HCT116 (cell line): ENCODE measurements at regions not wholly inside any gene's neighbourhood (a gene's known extent, or its start where the extent isn't known, plus 50 kb on each side); places are given as distances from the start of the nearest gene placed in this dataset.

Experiments used
- ATAC-seq: fragments of 200-7000 bp; cut with Tn5 transposase; 2 replicates; pipeline ENCODE4 v1.9.1; 2020; ENCODE audit warnings: mild to moderate bottlenecking, moderate library complexity
- BruUV-seq: library from RNA; stranded (reverse); fragments of 400-500 nt; replicated peaks from 2 replicates; lab custom pipeline; 2021; lab: Mats Ljungman, UMichigan
- CTCF ChIA-PET: fragments of 300-600 bp; sonication (Branson Sonifier 250); formaldehyde crosslinking; loops from one replicate; lab custom pipeline; 2021; ENCODE audit warnings: antibody characterized with exemption; lab: Charles Lee
- POLR2A ChIA-PET: fragments of 300-600, 350-600 bp; sonication (Branson Sonifier 250); formaldehyde crosslinking; loops from one replicate; lab custom pipeline; 2021; ENCODE audit warnings: antibody characterized with exemption; lab: Charles Lee
- RAD21 ChIA-PET, 2 experiments: fragments of 300-600 bp; sonication (Branson Sonifier 250); formaldehyde crosslinking; loops; one replicate each; lab custom pipeline; 2023; ENCODE audit warnings: low total read pairs in 2 of 2; ENCODE audit not compliant: uncharacterized antibody in 2 of 2, unreplicated experiment in 2 of 2, low non-redundant PET in 1 of 2; lab: Charles Lee
- DNase-seq: peaks from one replicate; pipeline ENCODE4 v3.0.0-alpha.2; 2010; ENCODE audit warnings: low read depth, low spot score
- H2AFZ ChIP-seq: fragments of 200-600 bp; shearing (Covaris generic), sonication (generic); 2 replicates; pipeline ENCODE4 v1.6.1; 2017; ENCODE audit warnings: low read depth, mixed run types, mixed read lengths, antibody characterized with exemption, low read length; ENCODE audit not compliant: poor library complexity, severe bottlenecking
- H3K27ac ChIP-seq: 2 replicates; pipeline ENCODE4 v1.5.1; 2012; ENCODE audit warnings: low read depth, low read length
- H3K27me3 ChIP-seq: fragments of 200-600 bp; sonication (generic); 2 replicates; pipeline ENCODE4 v1.6.1; 2016; ENCODE audit warnings: mixed run types, low read length, mixed read lengths; ENCODE audit not compliant: insufficient read depth
- H3K36me3 ChIP-seq, 2 experiments: fragments of 200-500 bp in 1 of 2; fragments of 200-600 bp in 1 of 2; sonication (Bioruptor generic) in 1 of 2; sonication (generic) in 1 of 2; 2 replicates each; pipeline versions ENCODE4 v1.5.1 to v1.6.1; 2014 to 2016; ENCODE audit warnings: low read length in 2 of 2, inconsistent platforms in 1 of 2, mixed read lengths in 1 of 2, mixed run types in 1 of 2; ENCODE audit not compliant: insufficient read depth in 2 of 2, control insufficient read depth in 1 of 2
- H3K4me1 ChIP-seq, 2 experiments: fragments of 200-600 bp in 1 of 2; sonication (generic) in 1 of 2; 2 replicates each; pipeline versions ENCODE4 v1.5.1 to v1.6.1; 2012 to 2017; ENCODE audit warnings: low read length in 2 of 2, inconsistent platforms in 1 of 2, mild to moderate bottlenecking in 1 of 2, mixed read lengths in 1 of 2, mixed run types in 1 of 2, moderate library complexity in 1 of 2; ENCODE audit not compliant: insufficient read depth in 2 of 2, control insufficient read depth in 1 of 2
- H3K4me2 ChIP-seq: fragments of 200-600 bp; sonication (generic); 2 replicates; pipeline ENCODE4 v1.6.1; 2017; ENCODE audit warnings: mixed run types, low read length, mixed read lengths
- H3K4me3 ChIP-seq, 2 experiments: fragments of 200-600 bp in 1 of 2; sonication (generic) in 1 of 2; replicated peaks in 1 of 2; 2 replicates each; pipeline ENCODE4 v1.5.1; 2011 to 2016; ENCODE audit warnings: low read length in 2 of 2, control low read depth in 1 of 2, low read depth in 1 of 2, mild to moderate bottlenecking in 1 of 2, mixed read lengths in 1 of 2, mixed run types in 1 of 2
- H3K79me2 ChIP-seq: fragments of 200-600 bp; sonication (generic); 2 replicates; pipeline ENCODE4 v1.6.1; 2017; ENCODE audit warnings: mild to moderate bottlenecking, mixed run types, low read length, moderate library complexity, mixed read lengths; ENCODE audit not compliant: insufficient read depth
- H3K9ac ChIP-seq: fragments of 200-600 bp; sonication (generic); 2 replicates; pipeline ENCODE4 v1.6.1; 2016; ENCODE audit warnings: low read length, mixed read lengths
- H3K9me2 ChIP-seq: fragments of 200-600 bp; sonication (generic), shearing (Covaris generic); 2 replicates; pipeline ENCODE4 v1.6.1; 2017; ENCODE audit warnings: mixed run types, mild to moderate bottlenecking, moderate library complexity; ENCODE audit not compliant: insufficient read depth
- H3K9me3 ChIP-seq, 2 experiments: fragments of 200-500 bp in 1 of 2; fragments of 200-600 bp in 1 of 2; sonication (Bioruptor generic) in 1 of 2; sonication (generic) in 1 of 2; 2 replicates each; pipeline ENCODE4 v1.6.1; 2014 to 2017; ENCODE audit warnings: low read length in 2 of 2, mixed read lengths in 2 of 2, inconsistent platforms in 1 of 2, low read depth in 1 of 2, mild to moderate bottlenecking in 1 of 2, mixed run types in 1 of 2, moderate library complexity in 1 of 2; ENCODE audit not compliant: control insufficient read depth in 1 of 2, insufficient read depth in 1 of 2
- H4K20me1 ChIP-seq: fragments of 200-600 bp; sonication (generic), shearing (Covaris generic); 2 replicates; pipeline ENCODE4 v1.6.1; 2017; ENCODE audit warnings: mixed run types, mild to moderate bottlenecking, moderate library complexity; ENCODE audit not compliant: insufficient read depth
- ATF3 ChIP-seq: IDR thresholded peaks from 2 replicates; pipeline ENCODE4 v1.6.1; 2012
- CBX3 ChIP-seq: IDR thresholded peaks from 2 replicates; pipeline ENCODE4 v1.6.1; 2012; ENCODE audit warnings: low read depth
- CEBPB ChIP-seq: IDR thresholded peaks from 2 replicates; pipeline ENCODE4 v1.6.1; 2012; ENCODE audit warnings: low read depth
- CTCF ChIP-seq, 3 experiments: fragments of 200-600 bp in 1 of 3; sonication (generic) in 1 of 3; IDR thresholded peaks in 2 of 3; conservative IDR thresholded peaks in 1 of 3; 2 replicates each; pipeline ENCODE4 v1.5.1; 2012 to 2017; ENCODE audit warnings: low read depth in 2 of 3, low read length in 2 of 3, antibody characterized with exemption in 1 of 3, borderline replicate concordance in 1 of 3, control low read depth in 1 of 3, mild to moderate bottlenecking in 1 of 3, mixed read lengths in 1 of 3, mixed run types in 1 of 3, moderate library complexity in 1 of 3; ENCODE audit not compliant: insufficient read depth in 1 of 3
- EGR1 ChIP-seq: IDR thresholded peaks from 2 replicates; pipeline ENCODE4 v1.6.1; 2012; ENCODE audit warnings: low read depth
- FOSL1 ChIP-seq: IDR thresholded peaks from 2 replicates; pipeline ENCODE4 v1.6.1; 2012; ENCODE audit warnings: low read depth
- POLR2A ChIP-seq: IDR thresholded peaks from 2 replicates; pipeline ENCODE4 v1.7.0; 2011; ENCODE audit warnings: borderline replicate concordance; ENCODE audit not compliant: insufficient read depth, insufficient read length; ENCODE audit errors: extremely low read depth
- REST ChIP-seq: IDR thresholded peaks from 2 replicates; pipeline ENCODE4 v1.6.1; 2012; ENCODE audit warnings: low read depth
- SIN3A ChIP-seq: IDR thresholded peaks from 2 replicates; pipeline ENCODE4 v1.6.1; 2012; ENCODE audit warnings: low read depth
- SP1 ChIP-seq: IDR thresholded peaks from 2 replicates; pipeline ENCODE4 v1.6.1; 2012; ENCODE audit warnings: low read depth
- SRF ChIP-seq: IDR thresholded peaks from 2 replicates; pipeline ENCODE4 v1.6.1; 2012; ENCODE audit warnings: low read depth
- TCF7L2 ChIP-seq: IDR thresholded peaks from 2 replicates; pipeline ENCODE4 v1.7.0; 2011; ENCODE audit warnings: borderline replicate concordance, inconsistent platforms; ENCODE audit not compliant: insufficient read depth, insufficient read length; ENCODE audit errors: extremely low read depth
- YY1 ChIP-seq: IDR thresholded peaks from 2 replicates; pipeline ENCODE4 v1.6.1; 2011; ENCODE audit warnings: low read length, low read depth, moderate library complexity, mild to moderate bottlenecking; ENCODE audit not compliant: insufficient replicate concordance; ENCODE audit errors: extremely low read depth
- ZNF274 ChIP-seq: fragments of 200-500 bp; sonication (Bioruptor generic); IDR thresholded peaks from 2 replicates; pipeline ENCODE4 v1.6.1; 2014; ENCODE audit warnings: mild to moderate bottlenecking, low read depth, low read length, inconsistent platforms
- intact Hi-C: fragments of 100-400 bp; cut with micrococcal nuclease; formaldehyde crosslinking; loops from 2 replicates; pipeline ENCODE4 v1.10.0; 2022

- RAD21 ChIA-PET, result no interaction called here
- Histone ChIP-seq H3K9me3 (no peaks in the 10 kb centered on the region), H3K27ac (no peak overlapping the region), H3K9ac (no peak overlapping the region), H3K4me3 (no peak overlapping the region), H3K4me1 (no peaks in the 10 kb centered on the region), H3K36me3 (no peaks in the 10 kb centered on the region), H3K27me3 (peaks cover 43% of the 10 kb centered on the region), H3K4me2 (no peak overlapping the region), H3K79me2 (no peaks in the 10 kb centered on the region), H4K20me1 (no peaks in the 10 kb centered on the region), H2AFZ (no peak overlapping the region), H3K9me2 (no peaks in the 10 kb centered on the region)
- POLR2A ChIA-PET, result no interaction called here
- intact Hi-C loops, result no loop called here
- no peak for TF ChIP-seq SP1
- TF ChIP-seq CBX3, result no peak
- TF ChIP-seq FOSL1, result no peak
- TF ChIP-seq REST, result no peak
- no peak for TF ChIP-seq TCF7L2
- TF ChIP-seq EGR1, result no peak
- no peak for TF ChIP-seq SIN3A
- no peak for TF ChIP-seq SRF
- TF ChIP-seq CTCF (IDR thresholded peaks at IDR 0.05 in 2 of 3, conservative IDR thresholded peaks at IDR 0.05 in 1 of 3; ENCODE audit: borderline replicate concordance in 1 of 3, insufficient read depth in 1 of 3, low read depth in 2 of 3, low read length in 2 of 3), result no peak
- TF ChIP-seq POLR2A, result no peak
- TF ChIP-seq CEBPB, result no peak
- no peak for TF ChIP-seq ZNF274
- TF ChIP-seq YY1, result no peak
- TF ChIP-seq ATF3, result no peak
- DNase-seq (no peak), ATAC-seq (no peak)
- BruUV-seq, result no TSS peak
- CTCF ChIA-PET, result no interaction called here
Observed at GRCh38 chr2:129895526-129896082, 83.9 kb upstream of the RAB6C start.
